Fibroblast of lung (primary cell): ENCODE measurements at regions not wholly inside any gene's neighbourhood (a gene's known extent, or its start where the extent isn't known, plus 50 kb on each side); places are given as distances from the start of the nearest gene placed in this dataset.

ENCODE experiments used
- DNase-seq, 2 donors: peaks; one replicate each; pipeline versions ENCODE4 v3.0.0 to v3.0.0-alpha.2; 2010; ENCODE audit warnings: low read depth in 2 of 2
- H2AFZ ChIP-seq: 2 replicates; pipeline ENCODE4 v1.5.1; 2012; ENCODE audit warnings: low read length, control low read depth, inconsistent platforms
- H3K27ac ChIP-seq: 2 replicates; pipeline ENCODE4 v1.5.1; 2011; ENCODE audit warnings: low read length, control low read depth; ENCODE audit not compliant: insufficient read depth
- H3K27me3 ChIP-seq: 2 replicates; pipeline ENCODE4 v1.5.1; 2011; ENCODE audit warnings: mild to moderate bottlenecking, low read length; ENCODE audit not compliant: control insufficient read depth, insufficient read depth
- H3K36me3 ChIP-seq: 2 replicates; pipeline ENCODE4 v1.5.1; 2011; ENCODE audit warnings: low read length; ENCODE audit not compliant: control insufficient read depth, insufficient read depth
- H3K4me1 ChIP-seq: 2 replicates; pipeline ENCODE4 v1.5.1; 2011; ENCODE audit warnings: low read length; ENCODE audit not compliant: control insufficient read depth, insufficient read depth; ENCODE audit errors: extremely low read depth
- H3K4me2 ChIP-seq: 2 replicates; pipeline ENCODE4 v1.5.1; 2011; ENCODE audit warnings: low read length, control low read depth; ENCODE audit not compliant: insufficient read depth; ENCODE audit errors: extremely low read depth
- H3K4me3 ChIP-seq, 4 experiments: fragments of 200-600 bp in 1 of 4; sonication (generic) in 1 of 4; replicated peaks in 1 of 4; 2 replicates each; pipeline ENCODE4 v1.5.1; 2011 to 2016; ENCODE audit warnings: low read length in 4 of 4, low read depth in 3 of 4, mild to moderate bottlenecking in 3 of 4, control low read depth in 2 of 4, inconsistent platforms in 1 of 4, mixed read lengths in 1 of 4; ENCODE audit not compliant: insufficient read depth in 1 of 4; ENCODE audit errors: control extremely low read depth in 1 of 4
- H3K79me2 ChIP-seq: 2 replicates; pipeline ENCODE4 v1.5.1; 2012; ENCODE audit warnings: mild to moderate bottlenecking, low read length, inconsistent platforms; ENCODE audit not compliant: control insufficient read depth, insufficient read depth
- H3K9ac ChIP-seq: 2 replicates; pipeline ENCODE4 v1.5.1; 2011; ENCODE audit warnings: mild to moderate bottlenecking, low read length, control low read depth; ENCODE audit not compliant: insufficient read depth
- H3K9me3 ChIP-seq: 2 replicates; pipeline ENCODE4 v1.5.1; 2012; ENCODE audit warnings: low read depth, low read length; ENCODE audit not compliant: control insufficient read depth, insufficient read depth
- H4K20me1 ChIP-seq: 2 replicates; pipeline ENCODE4 v1.5.1; 2011; ENCODE audit warnings: low read length; ENCODE audit not compliant: control insufficient read depth, insufficient read depth; ENCODE audit errors: extremely low read depth
- CTCF ChIP-seq, 2 donors: IDR thresholded peaks in 1 of 2; conservative IDR thresholded peaks in 1 of 2; 1 replicate in 1 of 2; 2 replicates in 1 of 2; pipeline ENCODE4 v1.5.1; 2011 to 2012; ENCODE audit warnings: low read length in 2 of 2, control low read depth in 1 of 2, inconsistent platforms in 1 of 2, low read depth in 1 of 2, mild to moderate bottlenecking in 1 of 2
- EZH2 ChIP-seq: IDR thresholded peaks from 2 replicates; pipeline ENCODE4 v1.5.1; 2012; ENCODE audit warnings: low read length, control low read depth, mild to moderate bottlenecking; ENCODE audit errors: missing control alignments

GRCh38 chr6:18724056-18724455 is 336.9 kb downstream of the RNF144B start:
- TF ChIP-seq EZH2, result no peak
- TF ChIP-seq CTCF (conservative IDR thresholded peaks at IDR 0.05 in 1 of 2, IDR thresholded peaks at IDR 0.05 in 1 of 2; ENCODE audit: low read depth in 1 of 2, low read length in 2 of 2), result no peak
- no peaks in the 10 kb centered on the region for H3K27me3 ChIP-seq
- H3K36me3 ChIP-seq, result no peaks in the 10 kb centered on the region
- H3K9ac ChIP-seq, result no peak overlapping the region
- no peaks in the 10 kb centered on the region for H3K4me1 ChIP-seq
- no peak overlapping the region for H3K4me2 ChIP-seq
- no peaks in the 10 kb centered on the region for H3K9me3 ChIP-seq
- DNase-seq, result no peak
- no peak overlapping the region for H2AFZ ChIP-seq
- no peak overlapping the region for H3K4me3 ChIP-seq
- no peaks in the 10 kb centered on the region for H4K20me1 ChIP-seq
- no peaks in the 10 kb centered on the region for H3K79me2 ChIP-seq
- no peak overlapping the region for H3K27ac ChIP-seq

DNA sequence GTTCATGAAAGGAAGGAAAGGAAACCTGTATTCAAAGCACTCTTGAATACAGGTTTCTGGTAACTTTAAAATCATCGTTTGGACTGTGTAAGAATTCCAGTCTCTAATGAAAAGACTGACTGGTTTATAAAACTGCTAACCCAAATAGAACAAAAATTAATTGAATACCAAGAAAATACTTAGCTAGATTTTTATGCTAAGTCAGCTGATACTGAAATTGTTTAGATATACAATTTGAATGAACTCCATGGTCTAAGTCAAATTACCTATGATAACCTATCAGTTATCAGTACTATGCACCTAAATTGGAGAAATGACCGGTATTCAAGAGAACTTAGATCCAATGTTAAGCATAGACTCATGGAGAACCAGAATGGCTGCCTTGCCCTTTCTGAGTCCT is 338.3 kb downstream of the RNF144B start:
- Histone ChIP-seq H4K20me1 (no peaks in the 10 kb centered on the region), H3K79me2 (no peaks in the 10 kb centered on the region), H2AFZ (no peak overlapping the region), H3K4me3 (no peak overlapping the region), H3K36me3 (no peaks in the 10 kb centered on the region), H3K4me1 (no peaks in the 10 kb centered on the region), H3K4me2 (no peak overlapping the region), H3K9ac (no peak overlapping the region), H3K9me3 (no peaks in the 10 kb centered on the region), H3K27ac (no peak overlapping the region), H3K27me3 (no peaks in the 10 kb centered on the region)
- no peak for DNase-seq
- TF ChIP-seq EZH2 (no peak), CTCF (conservative IDR thresholded peaks at IDR 0.05 in 1 of 2, IDR thresholded peaks at IDR 0.05 in 1 of 2; ENCODE audit: low read depth in 1 of 2, low read length in 2 of 2) (no peak)

DNA sequence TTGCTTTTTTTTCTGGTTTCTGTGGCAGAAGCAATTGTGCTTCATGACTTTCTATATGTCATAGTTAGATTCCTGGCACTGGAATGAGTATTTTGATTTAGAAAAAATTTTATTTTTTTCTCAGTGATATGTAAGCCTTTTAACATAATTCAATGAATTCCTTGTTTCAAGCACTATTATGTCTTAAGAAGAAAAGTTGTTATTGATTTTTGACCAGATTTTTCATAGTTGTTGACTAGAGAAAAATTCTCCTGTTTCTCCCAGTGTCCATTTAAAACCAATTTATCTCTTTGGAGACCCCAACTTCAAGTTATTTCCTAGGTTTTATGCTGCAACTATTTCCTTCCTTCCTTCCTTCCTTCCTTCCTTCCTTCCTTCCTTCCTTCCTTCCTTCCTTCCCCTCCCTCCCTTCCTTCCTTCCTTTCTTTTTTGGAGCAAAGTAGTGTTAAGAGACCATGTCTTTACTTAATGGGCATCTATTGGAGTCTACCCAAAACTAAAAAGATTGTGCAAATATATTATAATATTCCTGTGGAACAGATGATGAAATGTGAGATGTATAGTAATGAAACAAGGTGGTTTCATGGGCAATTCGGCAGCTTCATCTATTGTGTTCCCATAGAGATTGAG is 346.9 kb downstream of the RNF144B start:
- no peaks in the 10 kb centered on the region for H3K36me3 ChIP-seq
- TF ChIP-seq EZH2 (no peak), CTCF (conservative IDR thresholded peaks at IDR 0.05 in 1 of 2, IDR thresholded peaks at IDR 0.05 in 1 of 2; ENCODE audit: low read depth in 1 of 2, low read length in 2 of 2) (no peak)
- H3K9ac ChIP-seq, result no peak overlapping the region
- DNase-seq, result no peak
- no peak overlapping the region for H3K4me3 ChIP-seq
- H4K20me1 ChIP-seq, result no peaks in the 10 kb centered on the region
- H3K27ac ChIP-seq, result no peak overlapping the region
- no peaks in the 10 kb centered on the region for H3K79me2 ChIP-seq
- H3K9me3 ChIP-seq, result no peaks in the 10 kb centered on the region
- no peak overlapping the region for H2AFZ ChIP-seq
- no peaks in the 10 kb centered on the region for H3K4me1 ChIP-seq
- H3K4me2 ChIP-seq, result no peak overlapping the region
- no peaks in the 10 kb centered on the region for H3K27me3 ChIP-seq
